ENCODE measurements at regions not wholly inside any gene's neighbourhood (a gene's known extent, or its start where the extent isn't known, plus 50 kb on each side); places are given as distances from the start of the nearest gene placed in this dataset.

DNA sequence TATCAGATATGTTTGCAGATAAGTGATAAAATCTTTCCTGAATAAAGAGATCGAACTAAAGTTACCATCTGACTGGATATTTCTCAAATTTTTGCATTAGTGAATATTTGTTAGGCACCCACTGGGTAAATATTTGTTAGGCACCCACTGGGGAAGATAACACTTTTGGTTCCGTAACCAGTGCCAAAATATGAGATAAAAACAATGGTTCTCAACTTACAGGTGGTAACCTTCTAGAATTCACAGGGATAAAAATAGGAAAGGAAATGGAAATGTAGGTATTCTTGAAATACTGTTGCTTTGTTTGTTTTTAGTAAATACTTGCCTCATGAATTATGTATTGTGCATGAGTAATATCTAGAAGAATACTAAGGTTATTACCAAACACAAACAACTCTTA lies 245.0 kb upstream of the KHDRBS2 start:
- TF ChIP-seq CTCF (IDR thresholded peaks at IDR 0.05; ENCODE audit: extremely low read depth in 1 of 2, insufficient read depth in 1 of 2, low read depth in 1 of 2, low read length in 2 of 2) (no peak), EZH2 (IDR thresholded peaks at IDR 0.05; ENCODE audit: borderline replicate concordance, low read depth, low read length, severe bottlenecking) (no peak), POLR2A (IDR thresholded peaks at IDR 0.05; ENCODE audit: low read depth, low read length) (no peak), POLR2AphosphoS5 (IDR thresholded peaks at IDR 0.05; ENCODE audit: insufficient read depth, low read depth, low read length) (no peak), MYC (IDR thresholded peaks at IDR 0.05; ENCODE audit: low read depth, low read length) (no peak), FOS (IDR thresholded peaks at IDR 0.05; ENCODE audit: borderline replicate concordance, insufficient read depth, low read length) (no peak), GATA2 (IDR thresholded peaks at IDR 0.05; ENCODE audit: insufficient read depth, insufficient read length, low read depth, low read length) (no peak)
- TF ChIP-seq, protein P1, sequence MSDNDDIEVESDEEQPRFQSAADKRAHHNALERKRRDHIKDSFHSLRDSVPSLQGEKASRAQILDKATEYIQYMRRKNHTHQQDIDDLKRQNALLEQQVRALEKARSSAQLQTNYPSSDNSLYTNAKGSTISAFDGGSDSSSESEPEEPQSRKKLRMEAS (IDR thresholded peaks at IDR 0.05; ENCODE audit: insufficient read depth, insufficient read length), result no peak
